Karpas-422 (cell line): ENCODE measurements at regions not wholly inside any gene's neighbourhood (a gene's known extent, or its start where the extent isn't known, plus 50 kb on each side); places are given as distances from the start of the nearest gene placed in this dataset.

Experiments
- DNase-seq: peaks from one replicate; pipeline ENCODE4 v3.0.0-alpha.2; 2015
- H2AFZ ChIP-seq: fragments of 200-600 bp; sonication (generic); 2 replicates; pipeline ENCODE4 v1.6.1; 2014; ENCODE audit warnings: antibody characterized with exemption, low read length, mixed read lengths
- H3K27ac ChIP-seq: fragments of 200-600 bp; sonication (generic); 2 replicates; pipeline ENCODE4 v1.5.1; 2014; ENCODE audit warnings: mild to moderate bottlenecking, low read length, moderate library complexity
- H3K27me3 ChIP-seq: fragments of 200-600 bp; sonication (generic); 2 replicates; pipeline ENCODE4 v1.6.1; 2014; ENCODE audit warnings: low read length, mixed read lengths
- H3K36me3 ChIP-seq: fragments of 200-600 bp; sonication (generic); 2 replicates; pipeline ENCODE4 v1.6.1; 2014; ENCODE audit warnings: low read length, mixed read lengths; ENCODE audit not compliant: insufficient read depth
- H3K4me1 ChIP-seq: fragments of 200-600 bp; sonication (generic); 2 replicates; pipeline ENCODE4 v1.6.1; 2014; ENCODE audit warnings: mild to moderate bottlenecking, low read length, mixed read lengths
- H3K4me2 ChIP-seq: fragments of 200-600 bp; sonication (generic); 2 replicates; pipeline ENCODE4 v1.6.1; 2014; ENCODE audit warnings: low read length, low read depth, mild to moderate bottlenecking; ENCODE audit not compliant: poor library complexity, severe bottlenecking
- H3K4me3 ChIP-seq: fragments of 200-600 bp; sonication (generic); 2 replicates; pipeline ENCODE4 v1.5.1; 2014; ENCODE audit warnings: mild to moderate bottlenecking, antibody characterized with exemption, low read length, mixed read lengths
- H3K79me2 ChIP-seq: fragments of 200-600 bp; sonication (generic); 2 replicates; pipeline ENCODE4 v1.6.1; 2014; ENCODE audit warnings: mild to moderate bottlenecking, low read length, mixed read lengths
- H3K9ac ChIP-seq: fragments of 200-600 bp; sonication (generic); 2 replicates; pipeline ENCODE4 v1.6.0; 2014; ENCODE audit warnings: low read length
- H3K9me2 ChIP-seq: fragments of 200-600 bp; sonication (generic), shearing (Covaris generic); replicated peaks from 2 replicates; pipeline ENCODE4 v1.6.0; 2014; ENCODE audit warnings: mild to moderate bottlenecking, low read length, moderate library complexity; ENCODE audit not compliant: insufficient read depth
- H3K9me3 ChIP-seq: fragments of 300-700, 200-600 bp; sonication (generic); 2 replicates; pipeline ENCODE4 v1.6.1; 2014; ENCODE audit warnings: low read length, mixed read lengths
- H4K20me1 ChIP-seq: fragments of 200-600 bp; sonication (generic); 2 replicates; pipeline ENCODE4 v1.6.1; 2014; ENCODE audit warnings: mild to moderate bottlenecking, antibody characterized with exemption, low read length, low read depth; ENCODE audit not compliant: insufficient read depth

DNA sequence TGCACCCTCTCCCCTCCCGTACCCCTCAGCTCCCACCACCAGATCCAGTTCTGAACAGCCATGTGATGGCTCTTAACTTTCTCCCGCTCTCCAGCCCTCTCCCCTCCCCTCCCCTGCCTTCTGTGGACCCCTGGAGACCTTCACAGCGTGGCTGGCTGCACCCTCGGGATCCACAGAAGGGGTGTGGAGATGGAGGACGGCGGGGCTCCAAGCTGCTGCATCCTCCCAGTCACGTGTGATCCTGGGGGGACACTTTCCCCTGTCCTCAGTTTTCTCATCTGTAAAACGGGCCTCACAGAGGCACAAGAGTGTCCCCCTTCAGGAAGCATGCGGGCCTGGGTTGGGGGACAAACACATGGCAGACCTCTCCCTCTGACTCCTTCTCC, 276.0 kb upstream of the MVB12B start:
- no peaks in the 10 kb centered on the region; the same call in 1 of the 2 replicates for H3K9me3 ChIP-seq
- DNase-seq: no peak
- no peak overlapping the region for H2AFZ ChIP-seq
- H4K20me1 ChIP-seq: no peaks in the 10 kb centered on the region
- no peak overlapping the region for H3K4me2 ChIP-seq
- no peaks in the 10 kb centered on the region for H3K9me2 ChIP-seq
- no peaks in the 10 kb centered on the region for H3K4me1 ChIP-seq
- H3K9ac ChIP-seq: no peak overlapping the region
- H3K36me3 ChIP-seq: no peaks in the 10 kb centered on the region
- no peaks in the 10 kb centered on the region for H3K27me3 ChIP-seq
- no peak overlapping the region for H3K27ac ChIP-seq
- H3K4me3 ChIP-seq: no peak overlapping the region
- no peaks in the 10 kb centered on the region for H3K79me2 ChIP-seq

DNA sequence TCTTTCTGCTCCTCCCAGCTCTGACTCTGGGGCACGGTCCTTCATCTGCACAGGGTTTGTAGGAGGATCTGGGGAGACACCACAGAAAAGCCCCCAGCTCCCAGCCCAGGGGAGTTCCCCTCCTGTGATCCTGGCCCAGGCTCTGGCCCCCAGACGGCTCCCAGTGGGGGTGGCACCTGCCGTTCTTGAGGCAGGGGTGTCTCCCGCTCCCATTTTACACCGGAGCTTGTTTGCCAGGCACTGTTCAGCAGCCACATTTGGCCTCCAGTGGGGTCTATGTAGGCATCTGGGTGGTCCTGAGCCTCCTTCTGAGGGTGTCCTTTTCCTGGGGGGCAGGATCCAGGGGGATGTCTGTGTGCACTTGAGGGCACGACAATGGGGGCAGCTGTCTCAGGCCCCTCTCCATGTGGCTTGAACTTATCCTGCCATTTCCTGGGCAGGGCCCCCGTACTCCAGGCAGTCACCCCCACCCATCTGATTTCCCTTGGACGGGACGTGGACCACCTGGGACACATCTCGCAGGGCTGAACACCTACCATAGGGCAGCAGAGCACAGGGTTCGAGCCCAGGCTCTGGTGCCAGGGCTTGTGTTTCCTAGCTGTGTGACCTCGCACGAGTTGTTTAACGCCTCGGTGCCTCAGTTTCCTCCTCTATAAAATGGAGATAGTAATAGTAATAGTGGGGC, 275.0 kb upstream of the MVB12B start:
- Histone ChIP-seq H3K4me1 (no peaks in the 10 kb centered on the region), H3K27ac (no peak overlapping the region), H3K27me3 (no peaks in the 10 kb centered on the region), H4K20me1 (no peaks in the 10 kb centered on the region), H3K4me3 (no peak overlapping the region), H2AFZ (no peak overlapping the region), H3K36me3 (no peaks in the 10 kb centered on the region), H3K9me2 (no peaks in the 10 kb centered on the region), H3K9me3 (no peaks in the 10 kb centered on the region), H3K79me2 (no peaks in the 10 kb centered on the region), H3K9ac (no peak overlapping the region), H3K4me2 (no peak overlapping the region)
- DNase-seq: no peak

DNA sequence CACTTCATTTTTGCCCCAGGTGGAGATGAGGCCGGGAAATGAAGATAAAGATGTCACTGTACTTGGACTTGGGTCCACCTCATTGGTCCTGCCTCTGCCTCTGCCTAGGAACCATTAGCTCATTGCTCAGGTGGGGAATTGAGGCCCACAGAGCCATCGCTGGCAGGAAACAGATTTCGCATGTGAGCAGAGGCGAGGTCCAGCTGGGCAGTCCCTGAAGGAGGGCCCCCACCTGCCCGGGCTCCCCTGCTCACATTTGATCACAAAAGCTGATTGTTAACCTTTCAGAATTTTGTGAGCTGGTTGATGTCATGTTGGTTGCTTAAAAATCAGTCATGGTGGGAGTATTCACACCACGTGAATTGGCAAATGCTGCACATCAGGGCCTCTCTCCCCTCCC, 273.8 kb upstream of the MVB12B start:
- DNase-seq: no peak
- Histone ChIP-seq H3K9me2 (no peaks in the 10 kb centered on the region), H3K9me3 (no peaks in the 10 kb centered on the region), H4K20me1 (no peaks in the 10 kb centered on the region), H3K4me2 (no peak overlapping the region), H2AFZ (no peak overlapping the region), H3K9ac (no peak overlapping the region), H3K79me2 (no peaks in the 10 kb centered on the region), H3K27ac (no peak overlapping the region), H3K36me3 (no peaks in the 10 kb centered on the region), H3K4me3 (no peak overlapping the region), H3K27me3 (no peaks in the 10 kb centered on the region), H3K4me1 (no peaks in the 10 kb centered on the region)

DNA sequence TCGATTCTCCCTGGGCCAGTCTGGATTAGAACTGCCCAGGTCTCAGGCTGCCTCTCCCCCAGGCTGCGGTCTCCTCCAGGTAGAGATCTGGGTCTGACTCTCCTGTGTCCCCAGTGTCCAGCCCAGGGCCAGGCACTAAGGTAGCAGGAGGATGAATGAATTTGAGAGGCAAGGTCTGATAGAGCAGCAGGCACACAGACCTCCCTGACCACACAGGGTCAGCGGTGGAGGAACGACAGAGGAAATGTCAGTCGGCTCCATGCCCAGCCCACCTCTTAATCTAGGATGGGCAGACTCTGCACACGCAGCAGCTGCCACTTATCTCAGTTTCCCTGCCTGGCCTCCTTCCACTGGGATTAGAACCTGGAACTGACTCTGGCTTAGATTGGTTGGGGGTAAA, 272.7 kb upstream of the MVB12B start:
- no peaks in the 10 kb centered on the region for H3K9me3 ChIP-seq
- H3K9me2 ChIP-seq: no peaks in the 10 kb centered on the region
- H3K4me2 ChIP-seq: no peak overlapping the region
- H2AFZ ChIP-seq: no peak overlapping the region
- H3K27me3 ChIP-seq: no peaks in the 10 kb centered on the region
- no peak overlapping the region for H3K4me3 ChIP-seq
- H4K20me1 ChIP-seq: no peaks in the 10 kb centered on the region
- H3K27ac ChIP-seq: no peak overlapping the region
- no peaks in the 10 kb centered on the region for H3K79me2 ChIP-seq
- no peak overlapping the region for H3K9ac ChIP-seq
- no peaks in the 10 kb centered on the region for H3K4me1 ChIP-seq
- DNase-seq: no peak
- H3K36me3 ChIP-seq: no peaks in the 10 kb centered on the region

DNA sequence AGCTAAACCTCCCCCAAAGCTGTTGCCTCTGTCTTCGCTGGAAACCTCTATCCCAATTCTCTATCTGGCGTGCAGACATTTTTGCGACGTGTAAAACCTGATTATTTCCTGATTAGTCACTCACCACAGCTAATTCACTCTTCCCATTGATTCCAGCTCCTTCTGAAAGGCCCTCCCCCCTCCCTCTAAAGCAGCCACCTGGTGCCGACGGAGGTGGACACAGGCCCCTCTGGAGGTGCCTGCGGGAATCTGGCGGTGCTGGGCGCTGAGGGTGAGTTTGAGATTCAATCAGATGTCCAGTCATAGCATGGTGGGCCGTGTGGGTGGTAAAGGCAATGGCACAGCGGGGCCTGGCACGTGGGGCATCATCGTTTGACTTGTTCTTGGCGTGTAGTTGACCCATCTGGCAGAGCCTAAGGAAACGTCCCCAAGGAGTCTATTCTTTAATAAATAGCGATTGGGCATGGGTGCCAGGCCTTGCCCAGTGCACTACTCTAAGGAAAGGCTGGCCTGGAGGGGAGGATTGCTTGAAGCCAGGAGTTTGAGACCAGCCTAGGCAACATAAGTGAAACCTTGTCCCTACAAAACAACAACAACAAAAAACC, 271.1 kb upstream of the MVB12B start:
- Histone ChIP-seq H3K4me3 (no peak overlapping the region), H4K20me1 (no peaks in the 10 kb centered on the region), H2AFZ (no peak overlapping the region), H3K4me1 (no peaks in the 10 kb centered on the region), H3K27me3 (no peaks in the 10 kb centered on the region), H3K27ac (no peak overlapping the region), H3K4me2 (no peak overlapping the region), H3K36me3 (no peaks in the 10 kb centered on the region), H3K79me2 (no peaks in the 10 kb centered on the region), H3K9me2 (no peaks in the 10 kb centered on the region), H3K9ac (no peak overlapping the region), H3K9me3 (no peaks in the 10 kb centered on the region)
- DNase-seq: no peak

DNA sequence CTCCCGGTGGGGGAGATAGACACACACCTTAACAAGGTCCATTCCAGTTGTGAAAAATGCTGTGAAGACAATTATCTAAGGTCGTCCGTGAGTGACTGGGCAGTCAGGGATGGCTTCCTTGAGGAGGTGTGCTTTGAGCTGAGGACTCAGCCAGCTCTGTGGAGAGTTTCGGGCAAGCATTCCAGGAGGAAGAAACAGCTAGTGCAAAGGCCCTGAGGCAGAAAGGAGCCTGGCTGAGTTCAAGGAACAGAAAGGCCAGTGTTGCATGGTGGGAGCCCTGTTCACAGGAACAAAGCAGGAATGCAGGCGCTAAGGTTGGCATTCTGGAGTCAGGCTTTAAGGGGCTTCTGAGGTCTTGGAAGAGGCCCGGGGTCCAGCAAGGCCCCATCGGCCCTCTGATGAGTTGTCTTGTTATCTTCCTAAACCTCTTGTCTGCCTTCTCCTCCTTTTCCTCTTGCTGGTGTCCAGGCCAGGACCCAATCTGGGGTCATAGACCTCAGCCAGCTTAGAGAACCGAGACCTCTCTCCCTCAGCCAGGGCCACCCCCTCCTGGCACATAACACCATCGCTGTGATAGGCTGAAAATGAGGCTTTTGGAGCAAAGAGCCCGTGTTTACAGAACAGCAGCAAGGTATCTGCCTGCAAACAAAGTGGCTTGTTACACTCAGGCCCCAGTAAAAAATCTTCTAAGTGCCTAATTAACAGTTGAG, 270.2 kb upstream of the MVB12B start:
- Histone ChIP-seq H3K36me3 (no peaks in the 10 kb centered on the region), H3K27me3 (no peaks in the 10 kb centered on the region), H4K20me1 (no peaks in the 10 kb centered on the region), H3K27ac (no peak overlapping the region), H3K4me2 (no peak overlapping the region), H2AFZ (no peak overlapping the region), H3K4me3 (no peak overlapping the region), H3K9me2 (no peaks in the 10 kb centered on the region), H3K79me2 (no peaks in the 10 kb centered on the region), H3K4me1 (no peaks in the 10 kb centered on the region), H3K9me3 (no peaks in the 10 kb centered on the region), H3K9ac (no peak overlapping the region)
- no peak for DNase-seq

DNA sequence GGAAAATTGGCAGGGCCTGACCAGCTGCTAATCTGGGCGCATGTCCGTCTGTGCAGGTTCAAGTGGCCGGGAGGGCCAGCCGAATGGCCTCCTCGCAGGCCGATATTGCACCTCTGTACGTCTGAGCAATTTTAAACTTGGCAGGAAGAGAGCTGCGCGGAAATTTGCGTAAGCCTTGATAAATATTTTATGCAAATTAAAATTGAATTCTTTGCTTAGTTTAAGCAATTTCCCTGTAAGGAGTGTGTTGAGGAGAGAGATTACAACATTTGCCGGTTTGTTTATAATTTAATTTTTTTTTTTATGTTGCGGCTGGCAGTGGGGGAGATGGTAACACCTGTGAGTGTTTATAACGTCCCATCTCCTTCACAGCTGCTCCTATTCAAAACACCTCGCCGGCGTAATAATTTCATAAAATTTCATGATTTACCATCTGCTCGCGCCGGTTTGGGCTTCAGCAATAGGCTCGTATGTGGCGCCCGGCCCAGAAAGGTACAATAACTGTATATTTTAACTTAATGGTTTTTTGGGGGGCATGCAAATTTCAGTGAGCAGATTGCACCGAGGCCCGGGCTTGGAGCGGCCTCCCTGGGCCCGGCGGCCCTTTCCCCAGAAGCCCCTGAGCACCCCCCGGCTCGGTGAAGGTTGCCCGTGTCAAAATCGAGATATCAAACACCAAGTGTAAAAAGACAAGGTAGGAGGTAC, 269.4 kb upstream of the MVB12B start:
- no peak overlapping the region for H3K4me3 ChIP-seq
- H3K9me2 ChIP-seq: no peaks in the 10 kb centered on the region
- H3K36me3 ChIP-seq: no peaks in the 10 kb centered on the region
- no peak overlapping the region for H3K27ac ChIP-seq
- no peak overlapping the region for H2AFZ ChIP-seq
- H3K4me1 ChIP-seq: no peaks in the 10 kb centered on the region
- H3K9ac ChIP-seq: no peak overlapping the region
- DNase-seq: no peak
- no peak overlapping the region for H3K4me2 ChIP-seq
- H4K20me1 ChIP-seq: no peaks in the 10 kb centered on the region
- no peaks in the 10 kb centered on the region for H3K79me2 ChIP-seq
- H3K9me3 ChIP-seq: no peaks in the 10 kb centered on the region
- H3K27me3 ChIP-seq: no peaks in the 10 kb centered on the region

DNA sequence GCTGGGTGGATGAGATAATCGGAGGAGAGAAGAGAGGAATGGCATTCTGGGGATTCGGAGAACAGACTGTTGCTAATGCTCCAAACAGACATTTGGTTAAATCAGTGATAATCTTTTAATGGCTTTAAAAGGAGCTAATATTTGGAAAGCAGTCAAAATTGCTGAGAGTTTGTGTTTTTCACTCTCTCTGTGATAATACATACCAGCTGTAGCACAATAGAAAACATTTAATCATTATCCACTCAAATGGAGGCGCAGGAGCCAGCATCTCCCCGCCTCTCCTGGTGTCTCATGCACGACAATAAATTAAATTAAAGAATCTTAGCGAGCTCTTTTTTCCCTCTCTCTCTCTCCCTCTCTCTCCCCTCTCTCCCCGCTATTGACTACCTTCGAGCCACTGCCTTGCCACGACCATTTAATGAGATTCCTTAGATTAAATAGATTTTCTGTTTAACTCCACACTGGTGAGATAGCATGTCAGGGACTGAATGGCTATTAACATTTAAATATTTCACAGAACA, 268.6 kb upstream of the MVB12B start:
- H4K20me1 ChIP-seq: no peaks in the 10 kb centered on the region
- no peaks in the 10 kb centered on the region for H3K4me1 ChIP-seq
- H3K9me2 ChIP-seq: no peaks in the 10 kb centered on the region
- H3K4me2 ChIP-seq: no peak overlapping the region
- no peak overlapping the region for H3K27ac ChIP-seq
- no peak for DNase-seq
- no peaks in the 10 kb centered on the region for H3K36me3 ChIP-seq
- no peaks in the 10 kb centered on the region for H3K9me3 ChIP-seq
- H3K4me3 ChIP-seq: no peak overlapping the region
- no peak overlapping the region for H2AFZ ChIP-seq
- no peaks in the 10 kb centered on the region for H3K79me2 ChIP-seq
- no peak overlapping the region for H3K9ac ChIP-seq
- no peaks in the 10 kb centered on the region for H3K27me3 ChIP-seq
